A549 (cell line): ENCODE measurements at regions not wholly inside any gene's neighbourhood (a gene's known extent, or its start where the extent isn't known, plus 50 kb on each side); places are given as distances from the start of the nearest gene placed in this dataset.

Experiments
- ATAC-seq, 2 experiments: fragments of 200-7000 bp in 1 of 2; fragments of >200 bp in 1 of 2; cut with Nextera tagmentation in 1 of 2; cut with Tn5 transposase in 1 of 2; 3 replicates each; pipeline versions ENCODE4 v1.8.0 to v1.9.1; 2018 to 2020; ENCODE audit warnings: mild to moderate bottlenecking in 1 of 2, moderate library complexity in 1 of 2
- CTCF ChIA-PET: fragments of 300-600 bp; sonication (Branson Sonifier 250); formaldehyde crosslinking; extraction: SDS; loops from one replicate; lab custom pipeline; 2021; ENCODE audit warnings: antibody characterized with exemption, inconsistent platforms; lab: Yijun Ruan, JAX
- POLR2A ChIA-PET: fragments of 350-600 bp; formaldehyde crosslinking; extraction: SDS; loops from one replicate; lab custom pipeline; 2021; ENCODE audit warnings: antibody characterized with exemption, inconsistent platforms; lab: Yijun Ruan, JAX
- DNase-seq, 2 experiments: peaks; one replicate each; pipeline versions ENCODE4 v3.0.0 to v3.0.0-alpha.2; 2011 to 2016; ENCODE audit warnings: low read depth in 1 of 2, low spot score in 1 of 2
- FAIRE-seq: peaks from 2 replicates; lab custom pipeline; 2011; peaks lifted over from hg19 to GRCh38; lab: Jason Lieb, UNC
- H3K27ac ChIP-seq, 2 experiments: fragments of >200 bp; sonication (Bioruptor Twin); formaldehyde crosslinking; 3 replicates each; pipeline ENCODE4 v1.5.1; 2016 to 2017
- H3K4me1 ChIP-seq: fragments of >200 bp; sonication (Bioruptor Twin); formaldehyde crosslinking; 3 replicates; pipeline ENCODE4 v1.6.1; 2016
- H3K4me2 ChIP-seq: fragments of >200 bp; sonication (Bioruptor Twin); formaldehyde crosslinking; 3 replicates; pipeline ENCODE4 v1.6.1; 2016
- H3K4me3 ChIP-seq: fragments of >200 bp; sonication (Bioruptor Twin); formaldehyde crosslinking; 3 replicates; pipeline ENCODE4 v1.5.1; 2016
- H3K9me3 ChIP-seq: fragments of >200 bp; sonication (Bioruptor Twin); formaldehyde crosslinking; 3 replicates; pipeline ENCODE4 v1.6.1; 2016
- BHLHE40 ChIP-seq: IDR thresholded peaks from 2 replicates; pipeline ENCODE4 v1.6.1; 2012; ENCODE audit warnings: low read depth, low read length, inconsistent platforms
- CBX8 ChIP-seq: fragments of 200-600 bp; sonication (generic); IDR thresholded peaks from 2 replicates; pipeline ENCODE4 v1.6.1; 2016
- CHD2 ChIP-seq: fragments of 150-350 bp; IDR thresholded peaks from 2 replicates; pipeline ENCODE4 v1.6.1; 2014; ENCODE audit warnings: low read length; ENCODE audit not compliant: partially characterized antibody
- CHD4 ChIP-seq: fragments of 200-600 bp; sonication (generic); IDR thresholded peaks from 2 replicates; pipeline ENCODE4 v1.6.1; 2016; ENCODE audit warnings: antibody characterized with exemption, mild to moderate bottlenecking, borderline replicate concordance
- CTCF ChIP-seq: fragments of >200 bp; sonication (Bioruptor Twin); formaldehyde crosslinking; IDR thresholded peaks from 3 replicates; pipeline ENCODE4 v1.5.1; 2016
- E2F6 ChIP-seq: IDR thresholded peaks from 2 replicates; pipeline ENCODE4 v1.6.1; 2012; ENCODE audit warnings: low read depth, borderline replicate concordance
- FOSB ChIP-seq: fragments of 250-450 bp; sonication (Bioruptor Pico); IDR thresholded peaks from 2 replicates; pipeline ENCODE4 v1.5.0; 2020; ENCODE audit warnings: mild to moderate bottlenecking, moderate library complexity
- GATA3 ChIP-seq: IDR thresholded peaks from 2 replicates; pipeline ENCODE4 v1.6.1; 2012; ENCODE audit warnings: borderline replicate concordance
- HDAC2 ChIP-seq: fragments of 200-600 bp; sonication (generic); IDR thresholded peaks from 2 replicates; pipeline ENCODE4 v1.6.1; 2016
- HMGXB4 ChIP-seq: fragments of 250-450 bp; sonication (Bioruptor Pico); IDR thresholded peaks from 2 replicates; pipeline ENCODE4 v1.5.0; 2021; ENCODE audit warnings: mild to moderate bottlenecking, moderate library complexity, borderline replicate concordance
- HOXA7 ChIP-seq: fragments of 250-450 bp; sonication (Bioruptor Pico); IDR thresholded peaks from 2 replicates; pipeline ENCODE4 v1.5.0; 2020; ENCODE audit warnings: mild to moderate bottlenecking, moderate library complexity
- HOXB5 ChIP-seq: fragments of 250-450 bp; sonication (Bioruptor Pico); IDR thresholded peaks from 2 replicates; pipeline ENCODE4 v1.5.0; 2020; ENCODE audit warnings: mild to moderate bottlenecking, moderate library complexity
- MAFK ChIP-seq: fragments of 450-650 bp; IDR thresholded peaks from 2 replicates; pipeline ENCODE4 v1.6.1; 2014; ENCODE audit not compliant: partially characterized antibody
- MAX ChIP-seq: IDR thresholded peaks from 2 replicates; pipeline ENCODE4 v1.6.1; 2012
- NR3C1 ChIP-seq: fragments of >200 bp; sonication (Bioruptor Twin); formaldehyde crosslinking; IDR thresholded peaks from 3 replicates; pipeline ENCODE4 v1.6.1; 2017
- PHF8 ChIP-seq: fragments of 200-600 bp; sonication (generic); IDR thresholded peaks from 2 replicates; pipeline ENCODE4 v1.6.1; 2016; ENCODE audit warnings: low read depth, mild to moderate bottlenecking, antibody characterized with exemption, moderate library complexity, borderline replicate concordance
- POLR2A ChIP-seq: IDR thresholded peaks from 2 replicates; pipeline ENCODE4 v1.6.1; 2012; ENCODE audit warnings: mild to moderate bottlenecking, low read length
- RFX5 ChIP-seq: fragments of 450-650 bp; IDR thresholded peaks from 2 replicates; pipeline ENCODE4 v1.7.1; 2014; ENCODE audit warnings: antibody characterized with exemption, mild to moderate bottlenecking, moderate library complexity
- RNF2 ChIP-seq: fragments of 200-600 bp; sonication (generic); IDR thresholded peaks from 2 replicates; pipeline ENCODE4 v1.6.1; 2016; ENCODE audit warnings: low read depth, mild to moderate bottlenecking, antibody characterized with exemption, moderate library complexity, borderline replicate concordance
- TP53 ChIP-seq: fragments of 250-450 bp; sonication (Bioruptor Pico); IDR thresholded peaks from 2 replicates; pipeline ENCODE4 v1.5.0; 2021; ENCODE audit warnings: mild to moderate bottlenecking, moderate library complexity
- USF2 ChIP-seq: fragments of 450-650 bp; IDR thresholded peaks from 2 replicates; pipeline ENCODE4 v1.6.1; 2014; ENCODE audit warnings: antibody characterized with exemption
- ZFP36 ChIP-seq: fragments of 450-650 bp; IDR thresholded peaks from 2 replicates; pipeline ENCODE4 v1.6.1; 2014; ENCODE audit warnings: borderline replicate concordance; ENCODE audit not compliant: partially characterized antibody
- ZNF302 ChIP-seq: fragments of 250-450 bp; sonication (Bioruptor Pico); IDR thresholded peaks from 2 replicates; pipeline ENCODE4 v1.9.0; 2021; ENCODE audit warnings: inconsistent platforms, mild to moderate bottlenecking, moderate library complexity
- WGBS: methylation state at CpG from one replicate; pipeline ENCODE4 v1.1.6; 2017; ENCODE audit errors: missing lambda C conversion rate; 5-methylcytosine and 5-hydroxymethylcytosine counted together
- TF ChIP-seq, protein P1 (sequence below): fragments of 250-450 bp; sonication (Bioruptor Pico); IDR thresholded peaks from 2 replicates; pipeline ENCODE4 v1.5.0; 2020; ENCODE audit warnings: low read depth, mild to moderate bottlenecking, moderate library complexity

GRCh38 chr14:58787592-58787991 lies 149.8 kb downstream of the DACT1 start (continued):
- no peak for TF ChIP-seq MAX
- no peak for TF ChIP-seq HOXA7 (CRISPR knock-in tag)
- no peak for TF ChIP-seq HDAC2
- no peak for TF ChIP-seq POLR2A
- no peak for TF ChIP-seq BHLHE40
- TF ChIP-seq ZNF302 (CRISPR knock-in tag), result no peak
- TF ChIP-seq RNF2, result no peak
- no peak for TF ChIP-seq USF2
- TF ChIP-seq GATA3, result no peak
- no peak for TF ChIP-seq MAFK

- Histone ChIP-seq H3K27ac (no peak overlapping the region), H3K4me3 (no peak overlapping the region), H3K9me3 (no peaks in the 10 kb centered on the region), H3K4me2 (no peak overlapping the region), H3K4me1 (peaks cover 15% of the 10 kb centered on the region)
- DNase-seq (no peak), ATAC-seq (no peak), FAIRE-seq (no peak)
- CTCF ChIA-PET, result interaction anchor here (0.6 to 1.8 kb wide), 3 partner anchors 17 to 287 kb away, joined by 3 to 5 read pairs (median 3); no protein-coding TSS in a partner anchor
- POLR2A ChIA-PET, result no interaction called here
- WGBS, result 57% methylated on average over 4 of the region's 4 CpGs
- TF ChIP-seq HOXB5 (CRISPR knock-in tag) (no peak), PHF8 (no peak), RFX5 (no peak), ZFP36 (no peak), HMGXB4 (CRISPR knock-in tag) (no peak), FOSB (CRISPR knock-in tag) (no peak), CBX8 (no peak), CHD4 (no peak), CHD2 (no peak), ZNF302 (CRISPR knock-in tag) (no peak), GATA3 (no peak), USF2 (no peak), TP53 (no peak), CTCF (no peak), E2F6 (no peak), MAX (no peak), POLR2A (no peak), NR3C1 (no peak)
- TF ChIP-seq, protein P1, sequence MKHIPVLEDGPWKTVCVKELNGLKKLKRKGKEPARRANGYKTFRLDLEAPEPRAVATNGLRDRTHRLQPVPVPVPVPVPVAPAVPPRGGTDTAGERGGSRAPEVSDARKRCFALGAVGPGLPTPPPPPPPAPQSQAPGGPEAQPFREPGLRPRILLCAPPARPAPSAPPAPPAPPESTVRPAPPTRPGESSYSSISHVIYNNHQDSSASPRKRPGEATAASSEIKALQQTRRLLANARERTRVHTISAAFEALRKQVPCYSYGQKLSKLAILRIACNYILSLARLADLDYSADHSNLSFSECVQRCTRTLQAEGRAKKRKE (CRISPR knock-in tag), result no peak
Measured at GRCh38 chr14:58788655-58789503, 151.1 kb downstream of the DACT1 start.
